ENCODE measurements at regions not wholly inside any gene's neighbourhood (a gene's known extent, or its start where the extent isn't known, plus 50 kb on each side); places are given as distances from the start of the nearest gene placed in this dataset.

DNA sequence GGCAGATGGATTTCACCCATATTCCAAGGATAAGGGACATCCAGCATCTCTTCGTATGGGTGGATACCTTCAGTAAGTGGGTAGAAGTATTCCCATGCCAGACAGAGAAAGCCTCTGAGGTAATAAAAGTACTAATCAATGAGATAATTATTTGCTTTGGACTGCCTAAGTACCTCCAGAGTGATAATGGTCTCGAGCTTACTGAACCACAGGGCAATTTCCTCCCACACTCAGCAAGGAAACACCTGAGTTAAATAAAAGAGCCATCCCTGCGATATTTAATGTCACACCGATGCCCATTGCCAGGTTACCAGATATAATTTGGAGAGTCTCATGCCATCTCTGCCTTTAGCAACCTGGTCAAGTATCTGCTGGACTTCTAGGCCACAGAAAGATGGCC lies 70.6 kb upstream of the MPEG1 start:
- DNase-seq (no peak), ATAC-seq (no peak)
- H3K4me3 ChIP-seq = no peak overlapping the region
- intact Hi-C loops (cut with DNase I) = no loop called here
- no peaks in the 10 kb centered on the region for H3K9me3 ChIP-seq
- TF ChIP-seq, protein P1, sequence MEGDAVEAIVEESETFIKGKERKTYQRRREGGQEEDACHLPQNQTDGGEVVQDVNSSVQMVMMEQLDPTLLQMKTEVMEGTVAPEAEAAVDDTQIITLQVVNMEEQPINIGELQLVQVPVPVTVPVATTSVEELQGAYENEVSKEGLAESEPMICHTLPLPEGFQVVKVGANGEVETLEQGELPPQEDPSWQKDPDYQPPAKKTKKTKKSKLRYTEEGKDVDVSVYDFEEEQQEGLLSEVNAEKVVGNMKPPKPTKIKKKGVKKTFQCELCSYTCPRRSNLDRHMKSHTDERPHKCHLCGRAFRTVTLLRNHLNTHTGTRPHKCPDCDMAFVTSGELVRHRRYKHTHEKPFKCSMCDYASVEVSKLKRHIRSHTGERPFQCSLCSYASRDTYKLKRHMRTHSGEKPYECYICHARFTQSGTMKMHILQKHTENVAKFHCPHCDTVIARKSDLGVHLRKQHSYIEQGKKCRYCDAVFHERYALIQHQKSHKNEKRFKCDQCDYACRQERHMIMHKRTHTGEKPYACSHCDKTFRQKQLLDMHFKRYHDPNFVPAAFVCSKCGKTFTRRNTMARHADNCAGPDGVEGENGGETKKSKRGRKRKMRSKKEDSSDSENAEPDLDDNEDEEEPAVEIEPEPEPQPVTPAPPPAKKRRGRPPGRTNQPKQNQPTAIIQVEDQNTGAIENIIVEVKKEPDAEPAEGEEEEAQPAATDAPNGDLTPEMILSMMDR (IDR thresholded peaks at IDR 0.05) = no peak
- H3K4me1 ChIP-seq = no peaks in the 10 kb centered on the region
- 71 to 76% (median 75%) methylated on average over 4 of the region's 4 CpGs for WGBS, 3 donors
- H3K27ac ChIP-seq = no peak overlapping the region
- no peaks in the 10 kb centered on the region for H3K27me3 ChIP-seq (ENCODE audit: insufficient read depth in 3 of 3, low read length in 2 of 3)
- no peaks in the 10 kb centered on the region for H3K36me3 ChIP-seq (ENCODE audit: insufficient read depth in 1 of 2, low read depth in 1 of 2)

DNA sequence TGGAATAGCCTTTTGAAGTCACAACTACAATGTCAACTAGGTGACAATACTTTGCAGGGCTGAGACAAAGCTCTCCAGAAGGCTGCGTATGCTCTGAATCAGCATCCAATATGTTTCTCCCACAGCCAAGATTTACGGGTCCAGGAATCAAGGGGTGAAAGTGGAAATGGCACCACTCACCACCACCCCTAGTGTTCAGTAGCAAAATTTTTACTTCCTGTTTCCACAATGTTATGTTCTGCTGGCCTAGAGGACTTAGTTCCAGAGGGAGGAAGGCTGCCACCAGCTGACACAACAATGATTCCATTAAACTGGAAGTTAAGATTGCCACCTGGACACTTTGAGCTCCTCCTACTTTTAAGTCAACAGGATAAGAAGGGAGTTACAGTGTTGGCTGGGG lies 68.5 kb upstream of the MPEG1 start:
- 65 to 83% (median 83%) methylated on average over 2 of the region's 2 CpGs for WGBS, 3 donors
- intact Hi-C loops (cut with DNase I) = no loop called here

DNA sequence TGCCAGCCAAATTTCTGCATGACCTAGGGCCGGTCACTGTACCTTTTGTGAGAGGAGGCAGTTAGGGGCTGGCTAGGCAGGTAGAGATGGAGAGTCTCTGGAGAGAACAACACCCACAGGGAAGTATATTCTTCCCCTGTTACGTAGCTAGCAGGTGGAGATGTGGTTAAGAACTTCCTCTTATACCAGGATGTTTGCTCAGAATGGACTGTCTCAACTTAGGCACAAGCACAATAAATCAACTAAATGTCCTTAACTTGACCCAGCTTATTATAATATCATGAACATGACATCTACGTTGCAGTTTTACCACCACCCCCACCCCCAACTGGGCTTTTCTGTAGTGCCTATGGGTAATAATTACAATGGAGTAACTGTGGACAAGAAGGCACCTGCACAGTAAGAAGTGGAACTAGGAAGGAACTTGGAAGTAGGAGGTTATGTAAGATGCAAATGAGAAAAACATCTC lies 60.7 kb upstream of the MPEG1 start:
- TF ChIP-seq, protein P1 (IDR thresholded peaks at IDR 0.05) = no peak
- ATAC-seq = no peak
- Histone ChIP-seq H3K9me3 (no peaks in the 10 kb centered on the region), H3K4me1 (no peaks in the 10 kb centered on the region), H3K4me3 (no peak overlapping the region), H3K36me3 (ENCODE audit: insufficient read depth in 1 of 2, low read depth in 1 of 2) (no peaks in the 10 kb centered on the region), H3K27me3 (ENCODE audit: insufficient read depth in 3 of 3, low read length in 2 of 3) (no peaks in the 10 kb centered on the region), H3K27ac (no peak overlapping the region)
- 56 to 66% (median 60%) methylated on average over 3 of the region's 3 CpGs for WGBS, 3 donors
- no peak for DNase-seq
- intact Hi-C loops (cut with DNase I) = no loop called here

More for the DNA sequence above, 68.5 kb upstream of the MPEG1 start:
- DNase-seq (no peak), ATAC-seq (no peak)
- no peak overlapping the region for H3K27ac ChIP-seq
- TF ChIP-seq, protein P1 (IDR thresholded peaks at IDR 0.05) = no peak
- no peaks in the 10 kb centered on the region for H3K9me3 ChIP-seq
- H3K4me1 ChIP-seq = no peaks in the 10 kb centered on the region
- H3K27me3 ChIP-seq (ENCODE audit: insufficient read depth in 3 of 3, low read length in 2 of 3) = no peaks in the 10 kb centered on the region
- no peak overlapping the region for H3K4me3 ChIP-seq
- H3K36me3 ChIP-seq (ENCODE audit: insufficient read depth in 1 of 2, low read depth in 1 of 2) = no peaks in the 10 kb centered on the region

DNA sequence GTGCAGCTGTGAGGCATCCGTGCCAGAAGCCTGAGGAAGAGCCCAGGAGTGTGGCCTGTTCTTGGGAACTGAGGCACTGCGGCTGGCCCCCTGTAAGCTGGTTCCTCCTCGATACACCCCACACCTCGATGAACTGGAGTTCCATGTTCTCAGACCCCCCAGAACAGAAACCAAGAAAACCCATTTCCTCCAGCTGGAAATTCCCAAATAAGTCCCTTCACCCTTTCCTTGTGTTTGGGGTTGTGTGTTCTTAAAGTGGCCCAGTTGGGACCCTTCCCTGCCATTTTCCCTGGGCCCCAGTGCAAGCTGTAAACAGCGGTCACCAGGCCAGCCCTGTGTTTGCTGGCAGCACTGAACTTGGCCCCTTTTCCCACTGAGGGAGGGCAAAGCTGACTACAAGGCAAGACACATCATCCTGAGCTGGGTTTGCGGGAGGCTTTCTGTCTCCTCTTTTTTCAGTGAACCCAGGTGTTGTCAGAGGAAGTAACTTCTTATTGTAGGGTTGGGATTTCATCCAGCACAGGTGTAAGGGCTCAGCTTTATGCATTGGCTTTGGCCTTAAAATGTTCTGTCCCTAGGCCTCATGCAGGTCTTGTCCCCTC lies 60.1 kb upstream of the MPEG1 start:
- Histone ChIP-seq H3K4me3 (no peak overlapping the region), H3K4me1 (no peaks in the 10 kb centered on the region), H3K27me3 (ENCODE audit: insufficient read depth in 3 of 3, low read length in 2 of 3) (no peaks in the 10 kb centered on the region), H3K9me3 (no peaks in the 10 kb centered on the region), H3K27ac (no peak overlapping the region), H3K36me3 (ENCODE audit: insufficient read depth in 1 of 2, low read depth in 1 of 2) (no peaks in the 10 kb centered on the region)
- DNase-seq (no peak), ATAC-seq (no peak)
- intact Hi-C loops (cut with DNase I) = no loop called here
- TF ChIP-seq, protein P1 (IDR thresholded peaks at IDR 0.05) = no peak
- 42 to 64% (median 50%) methylated on average over 6 of the region's 6 CpGs for WGBS, 3 donors

DNA sequence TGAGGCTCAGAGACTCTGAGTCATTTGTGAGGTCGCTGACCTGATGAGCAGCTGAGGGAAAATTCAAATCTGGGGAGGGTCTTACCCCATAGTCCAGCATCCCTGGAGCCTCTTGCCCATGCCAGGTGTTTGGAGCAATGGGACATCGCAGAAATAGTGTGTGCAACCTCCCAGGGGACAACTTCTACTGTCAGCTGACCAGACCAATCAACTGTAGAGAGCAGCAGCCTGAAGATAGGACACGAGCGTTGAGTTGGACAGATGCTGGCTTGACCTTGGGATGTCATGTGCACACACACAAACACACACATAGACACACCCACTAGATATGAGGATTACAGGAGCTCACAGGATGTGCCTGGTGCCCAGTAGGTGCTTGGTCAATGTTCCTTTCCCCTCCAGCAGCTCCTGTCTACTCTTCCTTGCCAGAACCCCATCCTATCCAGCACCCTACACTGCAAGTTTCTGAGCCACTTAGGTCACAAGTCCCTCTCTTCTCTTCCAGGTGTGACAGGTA lies 59.1 kb upstream of the MPEG1 start:
- no peaks in the 10 kb centered on the region for H3K9me3 ChIP-seq
- intact Hi-C loops (cut with DNase I) = no loop called here
- ATAC-seq (no peak), DNase-seq (no peak)
- H3K36me3 ChIP-seq (ENCODE audit: insufficient read depth in 1 of 2, low read depth in 1 of 2) = no peaks in the 10 kb centered on the region
- H3K27ac ChIP-seq = no peak overlapping the region
- TF ChIP-seq, protein P1 (IDR thresholded peaks at IDR 0.05) = no peak
- no peaks in the 10 kb centered on the region for H3K4me1 ChIP-seq
- H3K4me3 ChIP-seq = no peak overlapping the region
- 52 to 66% (median 58%) methylated on average over 4 of the region's 4 CpGs for WGBS, 3 donors
- H3K27me3 ChIP-seq (ENCODE audit: insufficient read depth in 3 of 3, low read length in 2 of 3) = no peaks in the 10 kb centered on the region

All from psoas muscle (tissue), 7 donors.